Left ventricle myocardium inferior (tissue), 1 donor: ENCODE measurements at regions not wholly inside any gene's neighbourhood (a gene's known extent, or its start where the extent isn't known, plus 50 kb on each side); places are given as distances from the start of the nearest gene placed in this dataset.

Experiments
- DNase-seq: peaks from one replicate; pipeline ENCODE4 v3.0.0-alpha.2; 2020
- H3K27ac ChIP-seq: fragments of 200-600 bp; replicated peaks from 2 replicates; pipeline ENCODE4 v1.8.0; 2021
- H3K27me3 ChIP-seq: fragments of 200-600 bp; 2 replicates; pipeline ENCODE4 v1.8.0; 2021; ENCODE audit warnings: low read depth
- H3K36me3 ChIP-seq: fragments of 200-600 bp; 2 replicates; pipeline ENCODE4 v1.8.0; 2021
- H3K4me1 ChIP-seq: fragments of 200-600 bp; 2 replicates; pipeline ENCODE4 v1.8.0; 2021
- H3K4me3 ChIP-seq: fragments of 200-600 bp; 2 replicates; pipeline ENCODE4 v1.8.0; 2021; ENCODE audit warnings: mild to moderate bottlenecking, moderate library complexity
- H3K9me3 ChIP-seq: fragments of 200-600 bp; replicated peaks from 2 replicates; pipeline ENCODE4 v1.8.0; 2021
- intact Hi-C: fragments of 100-400 bp; cut with micrococcal nuclease; formaldehyde crosslinking; loops from one replicate; pipeline ENCODE4 v1.11.0; 2022
- TF ChIP-seq, protein P1 (sequence below): fragments of 200-600 bp; IDR thresholded peaks from 2 replicates; pipeline ENCODE4 v1.8.0; 2021; ENCODE audit warnings: antibody characterized with exemption, mild to moderate bottlenecking, borderline replicate concordance
- donor health status: DM: no; HTN: yes; CAD: no; lungs with severe emphysema.

DNA sequence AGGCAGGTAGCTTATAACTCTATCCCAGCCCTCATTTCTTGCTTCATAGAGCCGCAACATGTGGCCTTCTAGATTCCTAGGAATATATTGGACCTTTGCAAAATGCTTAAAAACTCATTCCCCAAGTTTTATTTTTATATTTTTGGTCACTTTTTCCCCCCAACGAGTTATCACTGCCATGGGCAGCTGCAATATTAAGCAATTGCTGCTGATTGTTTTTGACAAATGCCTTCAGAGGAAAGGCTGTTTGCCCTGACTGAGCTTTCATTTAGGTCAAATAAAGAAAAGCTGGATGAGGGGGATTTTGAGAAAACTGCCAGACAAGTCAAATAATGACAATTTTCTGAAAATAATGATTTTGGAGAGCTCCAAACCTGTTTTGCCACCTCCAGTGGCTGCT is 976.9 kb upstream of the MBL2 start:
- TF ChIP-seq, protein P1, sequence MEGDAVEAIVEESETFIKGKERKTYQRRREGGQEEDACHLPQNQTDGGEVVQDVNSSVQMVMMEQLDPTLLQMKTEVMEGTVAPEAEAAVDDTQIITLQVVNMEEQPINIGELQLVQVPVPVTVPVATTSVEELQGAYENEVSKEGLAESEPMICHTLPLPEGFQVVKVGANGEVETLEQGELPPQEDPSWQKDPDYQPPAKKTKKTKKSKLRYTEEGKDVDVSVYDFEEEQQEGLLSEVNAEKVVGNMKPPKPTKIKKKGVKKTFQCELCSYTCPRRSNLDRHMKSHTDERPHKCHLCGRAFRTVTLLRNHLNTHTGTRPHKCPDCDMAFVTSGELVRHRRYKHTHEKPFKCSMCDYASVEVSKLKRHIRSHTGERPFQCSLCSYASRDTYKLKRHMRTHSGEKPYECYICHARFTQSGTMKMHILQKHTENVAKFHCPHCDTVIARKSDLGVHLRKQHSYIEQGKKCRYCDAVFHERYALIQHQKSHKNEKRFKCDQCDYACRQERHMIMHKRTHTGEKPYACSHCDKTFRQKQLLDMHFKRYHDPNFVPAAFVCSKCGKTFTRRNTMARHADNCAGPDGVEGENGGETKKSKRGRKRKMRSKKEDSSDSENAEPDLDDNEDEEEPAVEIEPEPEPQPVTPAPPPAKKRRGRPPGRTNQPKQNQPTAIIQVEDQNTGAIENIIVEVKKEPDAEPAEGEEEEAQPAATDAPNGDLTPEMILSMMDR, result no peak
- DNase-seq, result no peak

DNA sequence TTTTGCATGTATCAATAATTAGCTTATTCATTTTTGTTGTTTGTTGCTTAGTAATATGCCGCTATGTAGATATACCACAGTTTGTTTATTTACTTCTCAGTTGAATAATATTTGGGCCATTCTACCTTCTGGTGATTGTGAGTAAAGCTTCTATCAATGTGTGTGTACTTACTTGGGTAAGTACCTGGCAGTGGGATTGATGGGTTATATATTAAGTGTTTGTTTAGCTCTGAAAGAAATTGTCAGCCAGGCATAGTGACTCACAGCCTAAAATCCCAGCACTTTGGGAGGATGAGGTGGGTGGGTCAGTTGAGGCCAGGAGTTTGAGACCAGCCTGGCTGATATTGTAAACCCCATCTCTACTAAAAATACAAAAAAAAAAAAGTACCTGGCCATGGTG is 975.7 kb upstream of the MBL2 start:
- DNase-seq, result no peak
- Histone ChIP-seq H3K27me3 (no peaks in the 10 kb centered on the region), H3K4me3 (no peak overlapping the region), H3K36me3 (no peaks in the 10 kb centered on the region), H3K27ac (no peak overlapping the region), H3K4me1 (no peaks in the 10 kb centered on the region), H3K9me3 (peaks cover 26% of the 10 kb centered on the region)
- intact Hi-C loops, result no loop called here
- TF ChIP-seq, protein P1, result no peak

More for the DNA sequence above, 976.9 kb upstream of the MBL2 start:
- Histone ChIP-seq H3K27me3 (no peaks in the 10 kb centered on the region), H3K9me3 (peaks cover 26% of the 10 kb centered on the region), H3K4me3 (no peak overlapping the region), H3K27ac (no peak overlapping the region), H3K4me1 (no peaks in the 10 kb centered on the region), H3K36me3 (no peaks in the 10 kb centered on the region)
- intact Hi-C loops, result no loop called here

DNA sequence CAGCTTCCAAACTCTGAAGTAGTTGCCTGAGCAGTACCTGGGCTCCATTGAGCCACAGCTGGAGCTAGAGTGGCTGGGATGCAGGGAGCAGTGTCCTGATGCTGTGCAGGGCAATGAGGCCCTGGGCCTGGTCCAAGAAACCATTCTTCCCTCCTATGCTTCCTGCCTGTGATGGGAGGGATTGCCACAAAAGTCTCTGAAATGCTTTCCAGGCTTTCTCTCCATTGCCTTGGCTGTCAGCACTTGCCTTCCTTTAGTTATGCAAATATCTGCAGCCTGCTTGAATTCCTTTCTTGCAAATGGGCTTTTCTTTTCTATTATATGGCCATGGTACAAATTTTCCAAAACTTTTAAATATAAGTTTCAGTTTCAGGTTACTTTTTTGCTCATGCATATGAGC is 972.2 kb upstream of the MBL2 start:
- Histone ChIP-seq H3K27me3 (no peaks in the 10 kb centered on the region), H3K9me3 (peaks cover 22% of the 10 kb centered on the region)
- intact Hi-C loops, result no loop called here

DNA sequence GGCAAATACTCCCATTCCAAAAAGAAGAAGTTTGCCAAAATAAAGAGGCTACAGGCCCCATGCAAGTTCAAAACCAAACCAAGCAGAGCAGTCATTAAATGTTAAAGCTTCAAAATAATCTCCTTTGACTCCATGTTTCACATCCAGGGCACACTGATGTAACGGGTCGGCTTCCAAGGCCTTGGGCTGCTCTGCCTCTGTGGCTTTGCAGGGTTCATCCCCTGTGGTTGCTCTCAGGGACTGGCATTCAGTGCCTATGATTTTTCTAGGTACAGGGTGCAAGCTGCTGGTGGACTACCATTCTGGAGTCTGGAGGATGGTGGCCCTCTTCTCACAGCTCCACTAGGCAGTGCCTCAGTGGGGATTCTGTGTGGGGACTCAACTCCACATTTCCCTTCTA is 971.6 kb upstream of the MBL2 start:
- intact Hi-C loops, result no loop called here
- no peak for DNase-seq
- Histone ChIP-seq H3K4me1 (no peaks in the 10 kb centered on the region), H3K4me3 (no peak overlapping the region), H3K9me3 (peaks cover 16% of the 10 kb centered on the region), H3K27ac (no peak overlapping the region), H3K36me3 (no peaks in the 10 kb centered on the region), H3K27me3 (no peaks in the 10 kb centered on the region)
- TF ChIP-seq, protein P1, result no peak

More for the DNA sequence above, 972.2 kb upstream of the MBL2 start:
- no peak for DNase-seq
- no peaks in the 10 kb centered on the region for H3K4me1 ChIP-seq
- no peaks in the 10 kb centered on the region for H3K36me3 ChIP-seq
- no peak overlapping the region for H3K4me3 ChIP-seq
- TF ChIP-seq, protein P1, result no peak
- no peak overlapping the region for H3K27ac ChIP-seq

DNA sequence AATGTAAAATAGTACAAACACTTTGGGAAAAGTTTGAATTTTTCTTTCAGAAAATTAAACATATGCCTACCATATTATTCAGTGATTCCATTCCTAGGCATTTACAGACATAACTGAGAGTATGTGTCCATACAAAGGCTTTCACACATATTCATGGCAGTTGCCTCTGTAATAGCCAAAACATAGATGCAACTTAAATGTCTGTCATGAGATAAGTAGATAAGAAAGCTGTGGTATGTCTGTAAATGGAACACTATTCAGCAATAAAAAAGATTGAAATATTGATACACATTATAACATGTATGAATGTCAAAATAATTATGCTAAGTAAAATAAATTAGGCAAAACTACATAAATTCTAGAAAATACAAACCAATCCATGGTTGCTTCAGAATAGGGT is 964.5 kb upstream of the MBL2 start:
- Histone ChIP-seq H3K4me3 (no peak overlapping the region), H3K27ac (no peak overlapping the region), H3K9me3 (peaks cover 13% of the 10 kb centered on the region), H3K4me1 (no peaks in the 10 kb centered on the region), H3K27me3 (no peaks in the 10 kb centered on the region), H3K36me3 (no peaks in the 10 kb centered on the region)
- TF ChIP-seq, protein P1, result no peak
- intact Hi-C loops, result no loop called here
- no peak for DNase-seq

DNA sequence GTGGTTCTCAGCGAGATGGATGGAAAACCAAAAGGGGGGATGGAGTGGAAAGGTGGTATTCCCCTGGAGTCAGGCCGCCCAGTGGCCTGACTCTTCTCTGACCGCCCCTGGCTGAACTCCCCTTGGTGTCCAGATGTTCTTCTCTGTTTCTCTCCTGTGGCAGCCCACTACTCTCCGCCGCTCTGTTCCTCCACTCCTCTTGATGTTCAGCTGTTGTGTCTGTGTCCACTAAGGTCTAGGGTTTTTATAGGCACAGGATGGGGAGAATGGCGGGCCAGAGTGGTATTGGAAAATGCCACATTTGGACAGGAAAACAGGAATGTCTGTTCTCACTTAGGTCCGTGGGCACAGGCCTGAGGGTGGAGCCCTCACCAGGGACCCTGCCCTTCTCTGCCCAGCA is 954.3 kb upstream of the MBL2 start:
- DNase-seq, result no peak
- H3K4me3 ChIP-seq, result no peak overlapping the region
- no peaks in the 10 kb centered on the region for H3K36me3 ChIP-seq

More for the DNA sequence above, 954.3 kb upstream of the MBL2 start:
- Histone ChIP-seq H3K4me1 (no peaks in the 10 kb centered on the region), H3K27ac (no peak overlapping the region), H3K9me3 (no peaks in the 10 kb centered on the region), H3K27me3 (no peaks in the 10 kb centered on the region)
- intact Hi-C loops, result no loop called here
- TF ChIP-seq, protein P1, result no peak
